ENCODE measurements at regions not wholly inside any gene's neighbourhood (a gene's known extent, or its start where the extent isn't known, plus 50 kb on each side); places are given as distances from the start of the nearest gene placed in this dataset.

DNA sequence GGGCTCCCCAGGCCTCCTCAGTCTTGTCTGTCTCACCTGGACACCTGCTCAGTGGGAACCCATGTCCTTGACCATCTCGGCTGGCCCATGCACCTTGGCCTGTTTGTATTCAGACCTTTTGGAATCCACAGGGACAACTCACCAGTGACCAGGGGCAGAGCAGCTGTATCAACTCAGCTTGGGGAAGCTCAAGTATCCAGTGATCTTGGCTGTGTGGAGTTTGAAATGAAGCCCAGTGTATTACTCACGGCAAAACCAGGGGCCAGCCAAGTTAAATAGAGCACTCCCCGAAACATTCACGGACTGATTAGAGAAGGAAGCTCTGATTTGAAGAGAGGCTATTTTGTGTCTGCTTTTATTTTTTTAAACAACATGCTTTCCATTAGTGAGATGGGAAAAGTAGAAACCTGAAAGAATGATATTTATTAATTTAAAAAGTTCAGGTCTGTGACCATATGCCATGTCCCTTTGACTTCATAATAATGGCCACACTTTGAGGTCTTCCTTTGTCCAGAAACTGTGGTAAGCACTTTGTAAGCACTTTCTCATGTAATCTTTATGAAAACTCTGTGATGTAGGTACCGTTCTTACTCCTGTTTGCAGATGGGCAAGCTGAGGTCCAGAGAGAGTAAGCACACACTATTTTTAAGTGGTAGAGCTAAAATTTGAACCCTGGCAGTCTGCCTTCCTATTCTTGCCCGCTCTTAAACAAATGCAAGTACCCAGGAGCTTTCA is 656.5 kb downstream of the BNC2 start:
- Histone ChIP-seq H3K9me3 (ENCODE audit: insufficient read depth, low read length, severe bottlenecking) (no peaks in the 10 kb centered on the region), H3K36me3 (ENCODE audit: insufficient read depth, low read length) (no peaks in the 10 kb centered on the region), H2AFZ (ENCODE audit: low read depth, low read length) (no peak overlapping the region), H3K27me3 (ENCODE audit: insufficient read depth, low read length, poor library complexity) (no peaks in the 10 kb centered on the region), H3K9ac (ENCODE audit: low read depth, low read length) (no peak overlapping the region), H3K4me1 (ENCODE audit: insufficient read depth, low read length) (no peaks in the 10 kb centered on the region), H3K4me3 (ENCODE audit: low read depth in 1 of 2, low read length in 2 of 2) (no peak overlapping the region), H3K4me2 (ENCODE audit: insufficient read depth, low read length) (no peak overlapping the region), H3K79me2 (ENCODE audit: insufficient read depth, low read length) (no peaks in the 10 kb centered on the region), H4K20me1 (ENCODE audit: insufficient read depth, low read length) (no peaks in the 10 kb centered on the region), H3K27ac (ENCODE audit: low read length) (no peak overlapping the region)
- DNase-seq (no peak), ATAC-seq (ENCODE audit: insufficient read depth, low read depth) (no peak)
- TF ChIP-seq CTCF (IDR thresholded peaks at IDR 0.05; ENCODE audit: borderline replicate concordance, extremely low read depth, low read length, poor library complexity, severe bottlenecking) (no peak), EZH2 (IDR thresholded peaks at IDR 0.05; ENCODE audit: borderline replicate concordance, low read depth, low read length, severe bottlenecking) (no peak)

DNA sequence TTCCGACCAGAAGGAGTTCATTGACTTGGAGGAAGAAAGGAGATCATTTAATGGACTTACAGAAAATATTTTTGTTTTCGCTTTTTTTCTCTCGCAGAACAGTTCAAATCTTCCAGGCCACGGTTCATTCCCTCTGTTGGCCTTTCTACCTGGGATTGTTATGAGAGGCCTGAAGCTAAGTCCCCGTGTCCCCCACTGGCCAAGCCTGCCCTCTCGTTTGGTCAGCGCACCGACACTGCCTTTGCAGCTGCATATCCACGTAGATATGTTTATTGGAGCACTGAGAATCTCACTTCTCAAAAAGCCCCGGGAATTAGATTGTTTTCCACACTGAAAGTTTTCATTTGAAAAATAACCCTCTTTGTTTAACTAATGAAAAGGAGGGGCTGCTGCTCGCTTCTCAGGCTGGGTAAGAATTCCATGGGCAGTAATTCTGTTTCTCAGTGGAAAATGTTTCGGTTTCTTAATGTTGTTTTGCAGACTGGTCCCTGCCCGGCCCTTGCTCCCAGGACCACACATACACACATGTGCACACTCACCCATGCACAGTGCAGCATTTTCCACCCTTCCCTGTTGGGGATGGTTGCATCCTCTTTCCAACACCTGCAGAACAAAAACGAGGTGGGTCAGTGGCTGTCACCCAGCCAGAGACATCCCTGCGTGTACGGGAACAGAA is 655.7 kb downstream of the BNC2 start:
- H3K36me3 ChIP-seq (ENCODE audit: insufficient read depth, low read length): no peaks in the 10 kb centered on the region
- no peak for DNase-seq

DNA sequence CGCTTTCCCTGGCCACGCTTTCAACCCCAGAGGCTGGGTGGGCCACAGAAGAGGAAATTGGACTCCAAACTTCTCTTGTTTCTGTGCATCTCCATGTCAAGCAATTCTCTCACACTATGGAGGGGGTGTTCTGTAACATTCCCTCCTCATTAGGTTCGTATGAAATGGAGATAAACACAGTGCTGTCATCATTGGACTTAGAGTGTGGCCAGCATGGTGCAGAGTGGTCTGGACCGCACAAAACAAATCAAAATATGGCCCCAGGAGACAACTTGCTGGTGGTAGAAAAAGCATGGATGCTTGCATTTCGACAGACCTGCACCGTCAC is 655.2 kb downstream of the BNC2 start:
- no peaks in the 10 kb centered on the region for H3K9me3 ChIP-seq (ENCODE audit: insufficient read depth, low read length, severe bottlenecking)
- no peaks in the 10 kb centered on the region for H3K36me3 ChIP-seq (ENCODE audit: insufficient read depth, low read length)
- H3K27me3 ChIP-seq (ENCODE audit: insufficient read depth, low read length, poor library complexity): no peaks in the 10 kb centered on the region
- H2AFZ ChIP-seq (ENCODE audit: low read depth, low read length): no peak overlapping the region
- TF ChIP-seq CTCF (IDR thresholded peaks at IDR 0.05; ENCODE audit: borderline replicate concordance, extremely low read depth, low read length, poor library complexity, severe bottlenecking) (no peak), EZH2 (IDR thresholded peaks at IDR 0.05; ENCODE audit: borderline replicate concordance, low read depth, low read length, severe bottlenecking) (no peak)
- ATAC-seq (ENCODE audit: insufficient read depth, low read depth) (no peak), DNase-seq (no peak)
- H3K79me2 ChIP-seq (ENCODE audit: insufficient read depth, low read length): no peaks in the 10 kb centered on the region
- H4K20me1 ChIP-seq (ENCODE audit: insufficient read depth, low read length): no peaks in the 10 kb centered on the region
- no peak overlapping the region for H3K27ac ChIP-seq (ENCODE audit: low read length)
- no peak overlapping the region for H3K4me2 ChIP-seq (ENCODE audit: insufficient read depth, low read length)
- no peaks in the 10 kb centered on the region for H3K4me1 ChIP-seq (ENCODE audit: insufficient read depth, low read length)
- no peak overlapping the region for H3K4me3 ChIP-seq (ENCODE audit: low read depth in 1 of 2, low read length in 2 of 2)
- H3K9ac ChIP-seq (ENCODE audit: low read depth, low read length): no peak overlapping the region

More for the DNA sequence above, 655.7 kb downstream of the BNC2 start:
- no peak for ATAC-seq (ENCODE audit: insufficient read depth, low read depth)
- Histone ChIP-seq H2AFZ (ENCODE audit: low read depth, low read length) (no peak overlapping the region), H3K4me1 (ENCODE audit: insufficient read depth, low read length) (no peaks in the 10 kb centered on the region), H4K20me1 (ENCODE audit: insufficient read depth, low read length) (no peaks in the 10 kb centered on the region), H3K4me2 (ENCODE audit: insufficient read depth, low read length) (no peak overlapping the region), H3K4me3 (ENCODE audit: low read depth in 1 of 2, low read length in 2 of 2) (no peak overlapping the region), H3K27ac (ENCODE audit: low read length) (no peak overlapping the region), H3K27me3 (ENCODE audit: insufficient read depth, low read length, poor library complexity) (no peaks in the 10 kb centered on the region), H3K9me3 (ENCODE audit: insufficient read depth, low read length, severe bottlenecking) (no peaks in the 10 kb centered on the region), H3K79me2 (ENCODE audit: insufficient read depth, low read length) (no peaks in the 10 kb centered on the region), H3K9ac (ENCODE audit: low read depth, low read length) (no peak overlapping the region)
- TF ChIP-seq CTCF (IDR thresholded peaks at IDR 0.05; ENCODE audit: borderline replicate concordance, extremely low read depth, low read length, poor library complexity, severe bottlenecking): no peak
- TF ChIP-seq EZH2 (IDR thresholded peaks at IDR 0.05; ENCODE audit: borderline replicate concordance, low read depth, low read length, severe bottlenecking): no peak

All from DND-41 (cell line).